ENCODE measurements at regions not wholly inside any gene's neighbourhood (a gene's known extent, or its start where the extent isn't known, plus 50 kb on each side); places are given as distances from the start of the nearest gene placed in this dataset.
"Not testable (repeated sequence)": the region's sequence is repeated elsewhere in the genome, so short reads cannot be mapped to it uniquely, and the experiment has no call there.

DNA sequence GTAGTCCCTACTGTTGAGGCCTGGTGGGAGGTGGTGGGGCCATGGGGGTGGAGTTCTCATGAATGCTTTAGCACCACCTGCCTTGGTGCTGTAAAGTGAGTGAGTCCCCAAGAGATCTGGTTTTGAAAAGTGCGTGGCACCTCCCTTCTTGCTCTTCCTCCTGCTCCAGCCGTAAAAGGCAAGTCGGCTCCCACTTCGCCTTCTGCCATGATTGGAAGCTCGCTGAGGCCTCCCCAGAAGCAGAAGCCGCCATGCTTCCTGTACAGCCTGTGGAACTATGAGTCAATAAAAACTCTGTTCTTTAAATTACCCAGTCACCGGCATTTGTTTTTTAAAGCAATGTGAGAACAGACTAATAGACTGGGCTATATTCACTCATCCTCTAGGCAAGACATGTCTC, 141.3 kb upstream of the ALKAL2 start:
- intact Hi-C loops (cut with micrococcal nuclease; ENCODE audit: unreplicated experiment): no loop called here
- Histone ChIP-seq H3K9me3 (ENCODE audit: insufficient read depth, low read depth) (no peaks in the 10 kb centered on the region), H3K4me2 (no peak overlapping the region), H3K4me3 (no peak overlapping the region), H3K27ac (no peak overlapping the region), H4K20me1 (ENCODE audit: insufficient read depth) (no peaks in the 10 kb centered on the region), H3K36me3 (ENCODE audit: low read depth) (no peaks in the 10 kb centered on the region), H3K79me2 (ENCODE audit: low read depth) (no peaks in the 10 kb centered on the region), H3K4me1 (replicated peaks; ENCODE audit: insufficient read depth) (peaks cover 18% of the 10 kb centered on the region), H3K27me3 (ENCODE audit: insufficient read depth, low read depth) (no peaks in the 10 kb centered on the region), H3K9me2 (ENCODE audit: insufficient read depth) (no peaks in the 10 kb centered on the region), H2AFZ (no peak overlapping the region), H3F3A (ENCODE audit: insufficient read depth, low read depth) (peaks cover 18% of the 10 kb centered on the region)
- ChIA-PET POLR2A (ENCODE audit: unreplicated experiment) (no interaction called here), CTCF (no interaction called here)
- TF ChIP-seq EZH2 (IDR thresholded peaks at IDR 0.05; ENCODE audit: low read depth): no peak
- TF ChIP-seq, protein P1, sequence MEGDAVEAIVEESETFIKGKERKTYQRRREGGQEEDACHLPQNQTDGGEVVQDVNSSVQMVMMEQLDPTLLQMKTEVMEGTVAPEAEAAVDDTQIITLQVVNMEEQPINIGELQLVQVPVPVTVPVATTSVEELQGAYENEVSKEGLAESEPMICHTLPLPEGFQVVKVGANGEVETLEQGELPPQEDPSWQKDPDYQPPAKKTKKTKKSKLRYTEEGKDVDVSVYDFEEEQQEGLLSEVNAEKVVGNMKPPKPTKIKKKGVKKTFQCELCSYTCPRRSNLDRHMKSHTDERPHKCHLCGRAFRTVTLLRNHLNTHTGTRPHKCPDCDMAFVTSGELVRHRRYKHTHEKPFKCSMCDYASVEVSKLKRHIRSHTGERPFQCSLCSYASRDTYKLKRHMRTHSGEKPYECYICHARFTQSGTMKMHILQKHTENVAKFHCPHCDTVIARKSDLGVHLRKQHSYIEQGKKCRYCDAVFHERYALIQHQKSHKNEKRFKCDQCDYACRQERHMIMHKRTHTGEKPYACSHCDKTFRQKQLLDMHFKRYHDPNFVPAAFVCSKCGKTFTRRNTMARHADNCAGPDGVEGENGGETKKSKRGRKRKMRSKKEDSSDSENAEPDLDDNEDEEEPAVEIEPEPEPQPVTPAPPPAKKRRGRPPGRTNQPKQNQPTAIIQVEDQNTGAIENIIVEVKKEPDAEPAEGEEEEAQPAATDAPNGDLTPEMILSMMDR (conservative IDR thresholded peaks at IDR 0.05): no peak
- no TSS peak for BruUV-seq (replicated peaks)
- DNase-seq: no peak

DNA sequence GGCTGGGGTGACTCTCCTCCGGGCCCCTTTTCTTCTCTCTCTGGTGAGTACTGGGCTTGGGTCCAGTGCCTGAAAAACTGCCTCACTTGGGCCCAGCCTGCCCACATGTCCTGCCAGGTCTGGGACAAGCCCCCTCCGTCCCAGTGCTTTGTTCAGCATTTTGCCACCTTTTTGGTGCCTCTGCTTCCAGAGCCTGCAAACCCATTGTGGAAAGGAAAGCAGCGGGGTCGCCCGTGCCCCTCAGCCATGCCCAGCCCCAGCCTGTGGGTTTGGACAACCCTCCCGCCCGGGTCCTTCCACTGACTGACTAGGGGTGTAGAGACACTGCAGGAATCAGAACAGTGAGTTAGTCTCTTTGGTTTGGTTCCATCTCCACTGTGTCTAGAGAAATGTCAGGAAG, 140.7 kb upstream of the ALKAL2 start:
- Histone ChIP-seq H3K9me3 (ENCODE audit: insufficient read depth, low read depth) (no peaks in the 10 kb centered on the region), H3K9me2 (ENCODE audit: insufficient read depth) (no peaks in the 10 kb centered on the region), H2AFZ (no peak overlapping the region), H3F3A (ENCODE audit: insufficient read depth, low read depth) (peaks cover 22% of the 10 kb centered on the region), H3K4me3 (no peak overlapping the region), H3K79me2 (ENCODE audit: low read depth) (no peaks in the 10 kb centered on the region), H4K20me1 (ENCODE audit: insufficient read depth) (no peaks in the 10 kb centered on the region), H3K4me1 (replicated peaks; ENCODE audit: insufficient read depth) (peaks cover 23% of the 10 kb centered on the region), H3K36me3 (ENCODE audit: low read depth) (no peaks in the 10 kb centered on the region), H3K4me2 (no peak overlapping the region), H3K27ac (no peak overlapping the region), H3K27me3 (ENCODE audit: insufficient read depth, low read depth) (no peaks in the 10 kb centered on the region)
- no TSS peak for BruUV-seq (replicated peaks)
- POLR2A ChIA-PET (ENCODE audit: unreplicated experiment): no interaction called here
- CTCF ChIA-PET: no interaction called here
- intact Hi-C loops (cut with micrococcal nuclease; ENCODE audit: unreplicated experiment): no loop called here
- DNase-seq: no peak
- TF ChIP-seq, protein P1 (conservative IDR thresholded peaks at IDR 0.05): no peak
- TF ChIP-seq EZH2 (IDR thresholded peaks at IDR 0.05; ENCODE audit: low read depth): no peak

DNA sequence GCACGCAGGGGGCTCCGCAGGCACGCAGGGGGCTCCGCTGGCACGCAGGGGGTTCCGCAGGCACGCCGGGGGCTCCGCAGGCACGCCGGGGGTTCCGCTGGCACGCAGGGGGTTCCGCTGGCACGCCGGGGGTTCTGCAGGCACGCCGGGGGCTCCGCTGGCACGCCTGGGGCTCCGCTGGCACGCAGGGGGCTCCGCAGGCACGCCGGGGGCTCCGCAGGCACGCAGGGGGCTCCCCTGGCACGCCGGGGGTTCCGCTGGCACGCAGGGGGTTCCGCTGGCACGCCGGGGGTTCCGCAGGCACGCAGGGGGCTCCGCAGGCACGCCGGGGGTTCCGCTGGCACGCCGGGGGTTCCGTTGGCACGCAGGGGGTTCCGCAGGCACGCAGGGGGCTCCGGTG, 138.8 kb upstream of the ALKAL2 start:
- Histone ChIP-seq H3F3A (ENCODE audit: insufficient read depth, low read depth) (peaks cover 22% of the 10 kb centered on the region), H3K4me1 (replicated peaks; ENCODE audit: insufficient read depth) (peaks cover 30% of the 10 kb centered on the region)
- POLR2A ChIA-PET (ENCODE audit: unreplicated experiment); intact Hi-C loops (cut with micrococcal nuclease; ENCODE audit: unreplicated experiment); H3K36me3 ChIP-seq (ENCODE audit: low read depth); H3K27me3 ChIP-seq (ENCODE audit: insufficient read depth, low read depth); CTCF ChIA-PET; H4K20me1 ChIP-seq (ENCODE audit: insufficient read depth); H2AFZ ChIP-seq; DNase-seq; BruUV-seq (replicated peaks); H3K9me3 ChIP-seq (ENCODE audit: insufficient read depth, low read depth); H3K79me2 ChIP-seq (ENCODE audit: low read depth); H3K27ac ChIP-seq; H3K4me3 ChIP-seq; H3K9me2 ChIP-seq (ENCODE audit: insufficient read depth); H3K4me2 ChIP-seq: not testable (repeated sequence)

DNA sequence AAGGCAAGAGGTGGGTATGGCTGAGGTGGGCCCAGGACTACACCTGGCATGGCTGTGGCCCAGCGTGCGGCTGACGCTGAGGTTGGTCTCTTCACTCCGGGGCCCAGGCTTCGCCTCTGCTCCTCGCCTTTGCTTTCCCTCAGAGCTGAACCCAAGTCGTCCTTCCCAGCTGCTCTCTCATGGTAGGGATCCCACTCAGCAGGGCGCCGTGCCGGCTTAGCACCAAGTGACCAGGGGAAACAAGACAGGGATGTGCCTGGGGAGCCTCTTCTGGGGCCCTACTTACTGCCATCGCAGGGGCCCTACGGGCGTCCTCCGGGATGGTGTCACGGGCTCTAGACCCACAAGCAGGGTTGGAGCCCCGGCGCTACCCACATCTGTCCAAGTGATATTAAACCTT, 138.1 kb upstream of the ALKAL2 start:
- no TSS peak for BruUV-seq (replicated peaks)
- Histone ChIP-seq H3K27me3 (ENCODE audit: insufficient read depth, low read depth) (no peaks in the 10 kb centered on the region), H3K79me2 (ENCODE audit: low read depth) (no peaks in the 10 kb centered on the region), H4K20me1 (ENCODE audit: insufficient read depth) (no peaks in the 10 kb centered on the region), H3K4me3 (peak overlapping the region; percentile 22; the same call in 1 of the 2 replicates), H2AFZ (no peak overlapping the region), H3K9me3 (ENCODE audit: insufficient read depth, low read depth) (0 out of 2 replicates have a peak, but pooled peaks cover 3% of the 10 kb centered on the region), H3K4me1 (replicated peaks; ENCODE audit: insufficient read depth) (peaks cover 30% of the 10 kb centered on the region), H3K9me2 (ENCODE audit: insufficient read depth) (no peaks in the 10 kb centered on the region), H3F3A (ENCODE audit: insufficient read depth, low read depth) (peaks cover 22% of the 10 kb centered on the region), H3K4me2 (peak overlapping the region; percentile 72), H3K36me3 (ENCODE audit: low read depth) (no peaks in the 10 kb centered on the region), H3K27ac (peak overlapping the region; percentile 95)
- intact Hi-C loops (cut with micrococcal nuclease; ENCODE audit: unreplicated experiment): loop anchor here (1.0 kb wide), 2 partner anchors 11 to 162 kb away; partner anchors contain the start of genes ACP1 and SH3YL1
- POLR2A ChIA-PET (ENCODE audit: unreplicated experiment): no interaction called here
- no peak for DNase-seq
- TF ChIP-seq EZH2 (IDR thresholded peaks at IDR 0.05; ENCODE audit: low read depth): no peak
- TF ChIP-seq, protein P1 (conservative IDR thresholded peaks at IDR 0.05): no peak
- CTCF ChIA-PET: no interaction called here
